ENCODE measurements at regions not wholly inside any gene's neighbourhood (a gene's known extent, or its start where the extent isn't known, plus 50 kb on each side); places are given as distances from the start of the nearest gene placed in this dataset.
"Not testable (repeated sequence)": the region's sequence is repeated elsewhere in the genome, so short reads cannot be mapped to it uniquely, and the experiment has no call there.

DNA sequence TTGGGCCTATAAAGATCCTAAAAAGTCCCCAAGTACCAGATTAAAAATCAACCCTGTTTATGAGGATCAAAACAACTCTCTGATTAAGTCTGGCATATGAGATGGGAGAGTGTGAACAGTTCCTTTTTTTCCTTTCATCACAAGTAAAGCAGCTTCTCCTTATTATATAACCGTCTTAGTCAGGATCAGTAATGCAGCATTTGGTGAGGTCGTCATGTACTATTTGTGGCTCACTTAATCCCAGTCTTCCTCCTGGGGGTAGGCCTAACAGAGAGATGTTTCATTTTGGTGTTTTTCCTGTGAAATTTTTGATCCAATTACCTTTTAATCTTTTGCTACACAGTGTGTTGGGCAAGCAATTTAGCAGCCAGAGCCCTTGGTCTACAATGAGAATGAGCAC lies 333.1 kb upstream of the KCNMB2 start:
- peak; percentile 87 for DNase-seq (ENCODE audit: low read depth)
- TF ChIP-seq, protein P1, sequence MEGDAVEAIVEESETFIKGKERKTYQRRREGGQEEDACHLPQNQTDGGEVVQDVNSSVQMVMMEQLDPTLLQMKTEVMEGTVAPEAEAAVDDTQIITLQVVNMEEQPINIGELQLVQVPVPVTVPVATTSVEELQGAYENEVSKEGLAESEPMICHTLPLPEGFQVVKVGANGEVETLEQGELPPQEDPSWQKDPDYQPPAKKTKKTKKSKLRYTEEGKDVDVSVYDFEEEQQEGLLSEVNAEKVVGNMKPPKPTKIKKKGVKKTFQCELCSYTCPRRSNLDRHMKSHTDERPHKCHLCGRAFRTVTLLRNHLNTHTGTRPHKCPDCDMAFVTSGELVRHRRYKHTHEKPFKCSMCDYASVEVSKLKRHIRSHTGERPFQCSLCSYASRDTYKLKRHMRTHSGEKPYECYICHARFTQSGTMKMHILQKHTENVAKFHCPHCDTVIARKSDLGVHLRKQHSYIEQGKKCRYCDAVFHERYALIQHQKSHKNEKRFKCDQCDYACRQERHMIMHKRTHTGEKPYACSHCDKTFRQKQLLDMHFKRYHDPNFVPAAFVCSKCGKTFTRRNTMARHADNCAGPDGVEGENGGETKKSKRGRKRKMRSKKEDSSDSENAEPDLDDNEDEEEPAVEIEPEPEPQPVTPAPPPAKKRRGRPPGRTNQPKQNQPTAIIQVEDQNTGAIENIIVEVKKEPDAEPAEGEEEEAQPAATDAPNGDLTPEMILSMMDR (conservative IDR thresholded peaks at IDR 0.05; ENCODE audit: low read depth, low read length), result no peak
- H3K4me3 ChIP-seq (ENCODE audit: low read length), result no peak overlapping the region

DNA sequence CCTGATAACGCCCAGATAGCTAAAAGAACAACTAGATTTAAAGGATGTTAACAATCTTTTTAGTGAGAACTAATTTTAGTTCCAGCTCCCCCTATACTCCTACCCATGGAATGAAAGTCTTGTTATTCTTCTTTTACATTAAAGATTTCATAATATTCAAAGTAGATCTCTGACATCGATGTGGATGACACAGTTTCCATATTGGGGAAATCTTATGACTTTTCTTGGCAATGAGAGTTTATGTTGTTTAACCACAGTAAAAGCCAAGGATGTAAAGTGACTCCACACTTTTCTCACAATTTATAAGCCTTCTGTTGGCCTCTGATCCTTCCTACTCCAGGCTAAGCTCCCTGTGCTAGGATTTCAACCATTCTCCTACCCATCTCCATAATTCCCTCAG lies 332.6 kb upstream of the KCNMB2 start:
- no peak for DNase-seq (ENCODE audit: low read depth)
- H3K4me3 ChIP-seq (ENCODE audit: low read length), result no peak overlapping the region
- TF ChIP-seq, protein P1 (conservative IDR thresholded peaks at IDR 0.05; ENCODE audit: low read depth, low read length), result no peak

DNA sequence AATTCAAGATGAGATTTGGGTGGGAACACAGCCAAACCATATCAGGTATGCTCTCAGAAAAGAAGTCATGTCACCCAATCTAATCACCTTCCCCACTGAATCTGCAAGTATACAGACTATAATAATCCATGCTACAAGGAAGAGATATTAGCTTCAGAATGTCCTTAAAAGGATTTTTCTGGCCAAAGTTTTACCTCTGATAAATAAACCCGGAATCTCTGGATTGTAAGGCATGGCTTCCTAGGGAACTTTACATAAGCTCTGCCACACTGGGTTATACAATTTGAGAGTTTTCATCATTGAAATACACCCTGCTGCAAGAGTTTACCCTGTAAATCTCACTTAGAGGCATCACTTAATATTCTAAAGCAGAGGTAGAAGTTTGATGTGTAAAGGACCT lies 330.5 kb upstream of the KCNMB2 start:
- TF ChIP-seq, protein P1 (conservative IDR thresholded peaks at IDR 0.05; ENCODE audit: low read depth, low read length), result no peak
- no peak for DNase-seq (ENCODE audit: low read depth)
- no peak overlapping the region for H3K4me3 ChIP-seq (ENCODE audit: low read length)

DNA sequence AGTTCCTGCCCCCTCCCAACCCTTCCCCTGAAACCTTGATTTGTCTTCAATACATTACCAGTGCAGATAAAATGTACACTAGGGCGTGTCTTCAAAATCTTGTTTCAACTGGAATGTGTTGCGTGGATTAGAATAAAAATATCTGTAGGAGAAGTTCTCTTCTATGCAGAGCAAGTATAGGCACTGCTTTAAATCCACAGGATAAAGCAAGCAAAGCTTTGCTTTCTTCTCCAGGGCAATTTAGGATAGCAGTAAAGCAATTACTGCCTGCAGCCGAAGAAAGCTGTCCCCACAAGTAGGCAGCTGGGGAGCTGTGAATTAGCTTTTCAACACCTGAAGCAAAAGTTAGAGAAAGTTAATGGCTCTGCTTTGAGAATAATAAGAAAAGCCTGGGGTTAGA lies 329.7 kb upstream of the KCNMB2 start:
- TF ChIP-seq, protein P1 (conservative IDR thresholded peaks at IDR 0.05; ENCODE audit: low read depth, low read length), result no peak
- DNase-seq (ENCODE audit: low read depth), result no peak
- no peak overlapping the region for H3K4me3 ChIP-seq (ENCODE audit: low read length)

DNA sequence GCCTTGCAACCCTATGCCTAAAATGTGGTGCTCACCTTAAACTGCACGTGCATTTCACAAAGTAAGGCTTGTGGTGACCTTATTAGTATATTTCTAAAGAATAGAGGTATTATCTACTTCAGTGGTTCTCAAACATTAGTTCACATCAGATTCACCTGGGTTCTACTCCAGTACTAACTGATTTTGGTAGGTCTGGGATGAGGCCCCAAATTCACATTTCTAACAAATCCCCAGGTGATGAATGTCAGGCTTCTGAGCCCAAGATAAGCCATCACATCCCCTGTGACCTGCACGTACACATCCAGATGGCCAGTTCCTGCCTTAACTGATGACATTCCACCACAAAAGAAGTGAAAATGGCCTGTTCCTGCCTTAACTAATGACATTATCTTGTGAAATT lies 329.1 kb upstream of the KCNMB2 start:
- H3K4me3 ChIP-seq (ENCODE audit: low read length); DNase-seq (ENCODE audit: low read depth): not testable (repeated sequence)

DNA sequence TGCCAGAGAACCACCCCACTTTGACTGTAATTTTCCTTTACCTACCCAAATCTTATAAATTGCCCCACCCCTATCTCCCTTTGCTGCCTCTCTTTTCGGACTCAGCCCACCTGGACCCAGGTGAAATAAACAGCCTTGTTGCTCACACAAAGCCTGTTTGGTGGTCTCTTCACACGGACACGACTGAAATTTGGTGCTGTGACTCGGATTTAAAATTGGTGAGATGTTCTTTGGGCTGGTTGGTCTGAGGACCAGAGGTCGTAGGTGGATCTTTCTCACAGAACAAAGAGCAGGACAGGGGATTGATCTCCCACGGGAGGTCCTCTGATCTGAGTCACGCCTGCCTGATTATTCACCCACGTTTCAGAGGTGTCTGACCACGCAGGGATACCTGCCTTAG lies 328.6 kb upstream of the KCNMB2 start:
- not testable (repeated sequence) for H3K4me3 ChIP-seq (ENCODE audit: low read length); DNase-seq (ENCODE audit: low read depth)

DNA sequence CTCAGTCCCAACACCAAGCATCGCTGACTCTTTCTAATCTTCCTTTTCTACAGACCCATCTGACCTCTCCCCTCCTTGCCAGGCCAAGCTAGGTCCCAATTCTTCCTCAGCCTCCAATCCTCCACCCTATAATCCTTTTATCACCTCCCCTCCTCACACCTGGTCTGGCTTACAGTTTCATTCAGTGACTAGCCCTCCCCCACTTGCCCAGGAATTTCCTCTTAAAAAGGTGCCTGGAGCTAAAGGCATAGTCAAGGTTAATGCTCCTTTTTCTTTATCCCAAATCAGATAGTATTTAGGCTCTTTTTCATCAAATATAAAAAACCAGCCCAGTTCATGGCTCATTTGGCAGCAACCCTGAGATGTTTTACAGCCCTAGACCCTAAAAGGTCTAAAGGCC lies 327.1 kb upstream of the KCNMB2 start:
- H3K4me3 ChIP-seq (ENCODE audit: low read length); DNase-seq (ENCODE audit: low read depth): not testable (repeated sequence)

DNA sequence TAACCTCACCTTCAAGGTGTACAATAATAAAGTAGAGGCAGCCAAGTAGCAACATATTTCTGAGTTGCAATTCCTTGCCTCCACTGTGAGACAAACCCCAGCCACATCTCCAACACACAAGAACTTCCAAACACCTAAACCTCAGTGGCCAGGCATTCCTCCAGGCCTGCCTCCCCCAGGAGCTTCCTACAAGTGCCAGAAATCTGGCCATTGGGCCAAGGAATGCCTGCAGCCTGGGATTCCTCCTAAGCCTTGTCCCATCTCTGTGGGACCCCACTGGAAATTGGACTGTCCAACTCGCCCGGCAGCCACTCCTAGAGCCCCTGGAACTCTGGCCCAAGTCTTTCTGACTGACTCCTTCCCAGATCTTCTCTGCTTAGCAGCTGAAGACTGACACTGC lies 326.6 kb upstream of the KCNMB2 start:
- H3K4me3 ChIP-seq (ENCODE audit: low read length); DNase-seq (ENCODE audit: low read depth): not testable (repeated sequence)

DNA sequence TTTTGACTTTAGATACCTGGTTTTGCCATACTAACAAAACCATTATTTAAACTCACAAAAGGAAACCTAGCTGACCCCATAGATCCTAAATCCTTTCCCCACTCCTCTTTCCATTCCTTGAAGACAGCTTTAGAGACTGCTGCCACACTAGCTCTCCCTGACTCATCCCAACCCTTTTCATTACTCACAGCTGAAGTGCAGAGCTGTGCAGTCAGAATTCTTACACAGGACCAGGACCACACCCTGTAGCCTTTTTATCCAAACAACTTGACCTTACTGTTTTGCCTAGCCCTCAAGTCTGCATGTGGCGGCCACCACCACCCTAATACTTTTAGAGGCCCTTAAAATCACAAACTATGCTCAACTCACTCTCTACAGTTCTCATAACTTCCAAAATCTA lies 325.1 kb upstream of the KCNMB2 start:
- not testable (repeated sequence) for DNase-seq (ENCODE audit: low read depth); H3K4me3 ChIP-seq (ENCODE audit: low read length)

DNA sequence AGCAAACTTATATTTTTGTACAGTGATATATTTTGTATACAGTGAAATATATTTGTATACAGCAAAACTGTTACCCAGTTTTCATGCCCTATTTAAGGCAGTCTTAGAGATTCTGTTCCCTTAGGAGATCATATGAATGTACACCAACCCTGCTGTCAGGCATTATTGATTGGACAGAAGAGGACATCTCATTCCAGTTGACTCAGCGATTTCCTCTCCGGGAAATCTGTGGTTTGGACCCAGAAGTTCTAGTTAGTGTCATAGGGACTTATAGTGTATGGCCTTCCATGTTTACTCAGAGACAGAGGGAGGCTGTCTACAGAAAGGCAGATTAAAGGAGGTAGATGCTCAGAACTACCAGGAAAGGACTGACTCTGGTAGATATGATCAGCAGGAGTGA lies 318.8 kb upstream of the KCNMB2 start:
- TF ChIP-seq, protein P1 (conservative IDR thresholded peaks at IDR 0.05; ENCODE audit: low read depth, low read length), result no peak
- no peak overlapping the region for H3K4me3 ChIP-seq (ENCODE audit: low read length)
- no peak for DNase-seq (ENCODE audit: low read depth)
